KMS-11 (cell line): ENCODE measurements at regions not wholly inside any gene's neighbourhood (a gene's known extent, or its start where the extent isn't known, plus 50 kb on each side); places are given as distances from the start of the nearest gene placed in this dataset.

ENCODE experiments used
- H2AFZ ChIP-seq: fragments of 200-600 bp; sonication (generic); 2 replicates; pipeline ENCODE4 v1.6.1; 2016; ENCODE audit warnings: antibody characterized with exemption, mixed run types, low read depth
- H3K27ac ChIP-seq: fragments of 200-600 bp; sonication (generic); 2 replicates; pipeline ENCODE4 v1.6.1; 2016; ENCODE audit warnings: mild to moderate bottlenecking, mixed run types
- H3K27me3 ChIP-seq: fragments of 200-600 bp; sonication (generic); 2 replicates; pipeline ENCODE4 v1.6.1; 2017; ENCODE audit warnings: mild to moderate bottlenecking, low read depth, mixed run types, moderate library complexity; ENCODE audit not compliant: insufficient read depth
- H3K36me3 ChIP-seq: fragments of 200-600 bp; sonication (generic); 2 replicates; pipeline ENCODE4 v1.6.1; 2017; ENCODE audit warnings: mild to moderate bottlenecking, mixed run types; ENCODE audit not compliant: insufficient read depth
- H3K4me1 ChIP-seq: fragments of 200-600 bp; sonication (generic); 2 replicates; pipeline ENCODE4 v1.6.1; 2016; ENCODE audit warnings: mild to moderate bottlenecking, low read depth, mixed run types; ENCODE audit not compliant: poor library complexity, severe bottlenecking
- H3K4me2 ChIP-seq: fragments of 200-600 bp; sonication (generic); 2 replicates; pipeline ENCODE4 v1.7.0; 2016; ENCODE audit warnings: mild to moderate bottlenecking, mixed run types
- H3K4me3 ChIP-seq: fragments of 200-600 bp; sonication (generic); IDR thresholded peaks from 2 replicates; pipeline ENCODE4 v1.6.1; 2017; ENCODE audit warnings: low read depth, low read length, mixed read lengths; ENCODE audit not compliant: insufficient read depth
- H3K79me2 ChIP-seq: fragments of 200-600 bp; sonication (generic); 2 replicates; pipeline ENCODE4 v1.6.1; 2016; ENCODE audit warnings: low read depth, mixed run types; ENCODE audit not compliant: insufficient read depth
- H3K9ac ChIP-seq: fragments of 200-600 bp; sonication (generic); 2 replicates; pipeline ENCODE4 v1.6.1; 2016; ENCODE audit warnings: mild to moderate bottlenecking, mixed run types
- H4K20me1 ChIP-seq: fragments of 200-600 bp; sonication (generic); 2 replicates; pipeline ENCODE4 v1.6.1; 2016; ENCODE audit warnings: mild to moderate bottlenecking, mixed run types; ENCODE audit not compliant: insufficient read depth
- TF ChIP-seq, protein P1 (sequence below): fragments of 200-600 bp; sonication (generic); conservative IDR thresholded peaks from 2 replicates; pipeline ENCODE4 v1.6.1; 2017; ENCODE audit warnings: low read depth, mild to moderate bottlenecking, antibody characterized with exemption, low read length, moderate library complexity, mixed read lengths

- Histone ChIP-seq H3K27me3 (no peaks in the 10 kb centered on the region), H3K79me2 (no peaks in the 10 kb centered on the region), H3K4me3 (no peak overlapping the region), H3K4me2 (no peak overlapping the region), H3K4me1 (no peaks in the 10 kb centered on the region), H3K36me3 (no peaks in the 10 kb centered on the region), H3K9ac (no peak overlapping the region), H4K20me1 (no peaks in the 10 kb centered on the region), H3K27ac (no peak overlapping the region), H2AFZ (no peak overlapping the region)
- TF ChIP-seq, protein P1, sequence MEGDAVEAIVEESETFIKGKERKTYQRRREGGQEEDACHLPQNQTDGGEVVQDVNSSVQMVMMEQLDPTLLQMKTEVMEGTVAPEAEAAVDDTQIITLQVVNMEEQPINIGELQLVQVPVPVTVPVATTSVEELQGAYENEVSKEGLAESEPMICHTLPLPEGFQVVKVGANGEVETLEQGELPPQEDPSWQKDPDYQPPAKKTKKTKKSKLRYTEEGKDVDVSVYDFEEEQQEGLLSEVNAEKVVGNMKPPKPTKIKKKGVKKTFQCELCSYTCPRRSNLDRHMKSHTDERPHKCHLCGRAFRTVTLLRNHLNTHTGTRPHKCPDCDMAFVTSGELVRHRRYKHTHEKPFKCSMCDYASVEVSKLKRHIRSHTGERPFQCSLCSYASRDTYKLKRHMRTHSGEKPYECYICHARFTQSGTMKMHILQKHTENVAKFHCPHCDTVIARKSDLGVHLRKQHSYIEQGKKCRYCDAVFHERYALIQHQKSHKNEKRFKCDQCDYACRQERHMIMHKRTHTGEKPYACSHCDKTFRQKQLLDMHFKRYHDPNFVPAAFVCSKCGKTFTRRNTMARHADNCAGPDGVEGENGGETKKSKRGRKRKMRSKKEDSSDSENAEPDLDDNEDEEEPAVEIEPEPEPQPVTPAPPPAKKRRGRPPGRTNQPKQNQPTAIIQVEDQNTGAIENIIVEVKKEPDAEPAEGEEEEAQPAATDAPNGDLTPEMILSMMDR: no peak
Measured at GRCh38 chr20:57118107-57118769, 148.2 kb downstream of the BMP7 start.
